OCI-LY7 (cell line): ENCODE measurements at regions not wholly inside any gene's neighbourhood (a gene's known extent, or its start where the extent isn't known, plus 50 kb on each side); places are given as distances from the start of the nearest gene placed in this dataset.

Experiments
- EZH2phosphoT487 ChIP-seq: fragments of 200-600 bp; sonication (generic); IDR thresholded peaks from 2 replicates; pipeline ENCODE4 v1.6.1; 2018; ENCODE audit warnings: low read depth, borderline replicate concordance, mild to moderate bottlenecking, mixed run types, antibody characterized with exemption, low read length, moderate library complexity, mixed read lengths
- TF ChIP-seq, protein P1 (sequence below): fragments of 200-600 bp; sonication (generic); conservative IDR thresholded peaks from 2 replicates; pipeline ENCODE4 v1.5.1; 2014; ENCODE audit warnings: mild to moderate bottlenecking, antibody characterized with exemption, low read length, moderate library complexity, mixed read lengths

DNA sequence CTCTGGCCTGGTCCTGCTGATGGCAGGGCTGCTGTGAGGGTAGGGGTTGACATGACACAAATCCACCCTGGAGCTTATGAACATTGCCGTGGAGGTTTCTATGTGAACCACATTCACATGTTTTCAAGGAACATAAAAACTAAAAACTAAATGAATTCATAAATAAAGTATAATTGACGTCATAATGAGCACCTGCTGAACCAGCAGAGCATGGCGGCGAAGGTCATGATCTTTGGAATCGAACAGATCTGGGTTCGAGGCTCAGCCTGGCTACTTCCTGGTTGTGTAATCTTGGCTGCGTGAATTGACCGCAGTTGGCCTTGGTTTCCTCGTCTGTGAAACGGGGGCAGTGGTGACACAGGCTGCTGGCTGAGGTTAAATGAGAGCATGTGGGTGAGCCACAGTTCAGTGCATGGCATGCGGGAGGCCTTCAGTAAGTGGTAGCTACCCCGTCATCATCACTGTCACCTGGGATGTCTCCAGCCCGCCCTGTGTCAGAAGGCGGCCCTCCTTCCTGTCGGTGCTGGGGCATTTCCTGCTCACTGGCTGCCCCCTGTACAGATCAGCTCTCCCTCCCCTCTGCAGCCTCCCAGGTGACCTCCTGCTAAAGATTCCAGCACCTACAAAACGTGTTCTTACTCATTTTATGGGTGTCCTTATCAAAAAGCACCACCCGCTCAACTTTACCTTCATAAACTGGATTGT is 190.3 kb upstream of the SHH start:
- TF ChIP-seq, protein P1, sequence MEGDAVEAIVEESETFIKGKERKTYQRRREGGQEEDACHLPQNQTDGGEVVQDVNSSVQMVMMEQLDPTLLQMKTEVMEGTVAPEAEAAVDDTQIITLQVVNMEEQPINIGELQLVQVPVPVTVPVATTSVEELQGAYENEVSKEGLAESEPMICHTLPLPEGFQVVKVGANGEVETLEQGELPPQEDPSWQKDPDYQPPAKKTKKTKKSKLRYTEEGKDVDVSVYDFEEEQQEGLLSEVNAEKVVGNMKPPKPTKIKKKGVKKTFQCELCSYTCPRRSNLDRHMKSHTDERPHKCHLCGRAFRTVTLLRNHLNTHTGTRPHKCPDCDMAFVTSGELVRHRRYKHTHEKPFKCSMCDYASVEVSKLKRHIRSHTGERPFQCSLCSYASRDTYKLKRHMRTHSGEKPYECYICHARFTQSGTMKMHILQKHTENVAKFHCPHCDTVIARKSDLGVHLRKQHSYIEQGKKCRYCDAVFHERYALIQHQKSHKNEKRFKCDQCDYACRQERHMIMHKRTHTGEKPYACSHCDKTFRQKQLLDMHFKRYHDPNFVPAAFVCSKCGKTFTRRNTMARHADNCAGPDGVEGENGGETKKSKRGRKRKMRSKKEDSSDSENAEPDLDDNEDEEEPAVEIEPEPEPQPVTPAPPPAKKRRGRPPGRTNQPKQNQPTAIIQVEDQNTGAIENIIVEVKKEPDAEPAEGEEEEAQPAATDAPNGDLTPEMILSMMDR = no peak
- TF ChIP-seq EZH2phosphoT487 = no peak
